ENCODE measurements at regions not wholly inside any gene's neighbourhood (a gene's known extent, or its start where the extent isn't known, plus 50 kb on each side); places are given as distances from the start of the nearest gene placed in this dataset.

GRCh38 chr13:33766329-33767123, 51.4 kb upstream of the RFC3 start:
- no peak for DNase-seq (ENCODE audit: low spot score)
- Histone ChIP-seq H3K4me3 (no peak overlapping the region), H3K9me3 (no peaks in the 10 kb centered on the region), H3K4me1 (replicated peaks) (no peaks in the 10 kb centered on the region), H3K27ac (no peak overlapping the region), H3K36me3 (no peaks in the 10 kb centered on the region), H3K27me3 (replicated peaks; ENCODE audit: insufficient read depth) (no peaks in the 10 kb centered on the region)
- 91% methylated on average over 5 of the region's 5 CpGs for WGBS
- TF ChIP-seq CTCF (IDR thresholded peaks at IDR 0.05) (no peak), POLR2A (IDR thresholded peaks at IDR 0.05) (no peak), POLR2AphosphoS5 (IDR thresholded peaks at IDR 0.05) (no peak)
- intact Hi-C loops (cut with DNase I), result no loop called here

- TF ChIP-seq POLR2A (IDR thresholded peaks at IDR 0.05) (no peak), CTCF (IDR thresholded peaks at IDR 0.05) (no peak), POLR2AphosphoS5 (IDR thresholded peaks at IDR 0.05) (no peak)
Measured at GRCh38 chr13:33767140-33767539, 50.8 kb upstream of the RFC3 start.

More at GRCh38 chr13:33767140-33767539, 50.8 kb upstream of the RFC3 start:
- no peak overlapping the region for H3K4me3 ChIP-seq
- WGBS, result 90% methylated on average over 2 of the region's 2 CpGs
- intact Hi-C loops (cut with DNase I), result no loop called here
- H3K36me3 ChIP-seq, result no peaks in the 10 kb centered on the region
- no peaks in the 10 kb centered on the region for H3K4me1 ChIP-seq (replicated peaks)
- no peaks in the 10 kb centered on the region for H3K27me3 ChIP-seq (replicated peaks; ENCODE audit: insufficient read depth)
- no peak overlapping the region for H3K27ac ChIP-seq
- H3K9me3 ChIP-seq, result no peaks in the 10 kb centered on the region
- DNase-seq (ENCODE audit: low spot score), result no peak
